Prostate gland (tissue), 2 donors: ENCODE measurements at regions not wholly inside any gene's neighbourhood (a gene's known extent, or its start where the extent isn't known, plus 50 kb on each side); places are given as distances from the start of the nearest gene placed in this dataset.

Experiments used
- POLR2A ChIP-seq: fragments of 450-650 bp; IDR thresholded peaks from one replicate; pipeline ENCODE4 v1.6.1; 2016; ENCODE audit warnings: antibody characterized with exemption, mild to moderate bottlenecking
- POLR2AphosphoS5 ChIP-seq: sonication (generic); formaldehyde crosslinking; IDR thresholded peaks from one replicate; pipeline ENCODE4 v1.6.1; 2017; ENCODE audit warnings: antibody characterized with exemption
- TF ChIP-seq, protein P1 (sequence below), 4 experiments: fragments of 200-600 bp in 2 of 4; fragments of 450-650 bp in 2 of 4; sonication (generic) in 2 of 4; IDR thresholded peaks; 1 replicate in 3 of 4; 2 replicates in 1 of 4; pipeline ENCODE4 v1.5.1; 2016 to 2019; ENCODE audit warnings: antibody characterized with exemption in 4 of 4, mild to moderate bottlenecking in 2 of 4, moderate library complexity in 2 of 4

DNA sequence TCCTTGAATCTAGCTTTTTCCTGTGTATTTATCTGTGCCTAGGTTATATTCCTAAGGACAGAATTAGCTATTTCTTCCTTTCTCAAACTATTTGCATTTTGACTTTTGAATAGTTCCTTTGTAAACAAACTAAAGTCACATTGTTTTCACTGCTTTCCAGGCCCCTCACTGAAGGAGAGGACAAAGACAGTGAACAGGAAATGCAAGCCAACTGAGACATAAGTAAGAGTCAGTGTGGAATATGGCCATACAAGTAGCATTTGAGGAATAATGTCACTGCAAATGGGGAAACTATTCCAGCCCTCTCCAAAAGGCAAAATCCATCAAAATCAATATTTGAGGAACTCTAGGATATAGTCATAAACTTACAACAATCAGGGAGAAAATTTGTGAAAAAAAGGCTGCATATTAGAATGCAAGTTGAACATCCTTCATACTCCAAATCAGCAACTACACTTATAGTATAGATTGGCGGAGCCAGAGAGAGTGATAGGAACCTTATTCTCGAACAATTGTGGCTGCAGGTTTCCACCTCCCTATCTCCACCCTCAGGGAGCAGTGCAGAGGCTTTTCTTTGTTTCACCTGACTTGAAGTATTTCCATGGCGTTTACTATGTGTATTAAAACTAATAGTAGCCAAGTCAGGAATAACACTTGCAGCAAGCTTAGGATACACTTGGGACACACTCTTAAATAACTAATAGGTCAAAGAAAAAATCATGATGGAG lies 1110.4 kb upstream of the ADGRL3 start:
- TF ChIP-seq POLR2AphosphoS5 (no peak), POLR2A (no peak)
- TF ChIP-seq, protein P1, sequence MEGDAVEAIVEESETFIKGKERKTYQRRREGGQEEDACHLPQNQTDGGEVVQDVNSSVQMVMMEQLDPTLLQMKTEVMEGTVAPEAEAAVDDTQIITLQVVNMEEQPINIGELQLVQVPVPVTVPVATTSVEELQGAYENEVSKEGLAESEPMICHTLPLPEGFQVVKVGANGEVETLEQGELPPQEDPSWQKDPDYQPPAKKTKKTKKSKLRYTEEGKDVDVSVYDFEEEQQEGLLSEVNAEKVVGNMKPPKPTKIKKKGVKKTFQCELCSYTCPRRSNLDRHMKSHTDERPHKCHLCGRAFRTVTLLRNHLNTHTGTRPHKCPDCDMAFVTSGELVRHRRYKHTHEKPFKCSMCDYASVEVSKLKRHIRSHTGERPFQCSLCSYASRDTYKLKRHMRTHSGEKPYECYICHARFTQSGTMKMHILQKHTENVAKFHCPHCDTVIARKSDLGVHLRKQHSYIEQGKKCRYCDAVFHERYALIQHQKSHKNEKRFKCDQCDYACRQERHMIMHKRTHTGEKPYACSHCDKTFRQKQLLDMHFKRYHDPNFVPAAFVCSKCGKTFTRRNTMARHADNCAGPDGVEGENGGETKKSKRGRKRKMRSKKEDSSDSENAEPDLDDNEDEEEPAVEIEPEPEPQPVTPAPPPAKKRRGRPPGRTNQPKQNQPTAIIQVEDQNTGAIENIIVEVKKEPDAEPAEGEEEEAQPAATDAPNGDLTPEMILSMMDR (IDR thresholded peaks at IDR 0.05) = no peak
